ENCODE measurements at regions not wholly inside any gene's neighbourhood (a gene's known extent, or its start where the extent isn't known, plus 50 kb on each side); places are given as distances from the start of the nearest gene placed in this dataset.
"Not testable (repeated sequence)": the region's sequence is repeated elsewhere in the genome, so short reads cannot be mapped to it uniquely, and the experiment has no call there.

DNA sequence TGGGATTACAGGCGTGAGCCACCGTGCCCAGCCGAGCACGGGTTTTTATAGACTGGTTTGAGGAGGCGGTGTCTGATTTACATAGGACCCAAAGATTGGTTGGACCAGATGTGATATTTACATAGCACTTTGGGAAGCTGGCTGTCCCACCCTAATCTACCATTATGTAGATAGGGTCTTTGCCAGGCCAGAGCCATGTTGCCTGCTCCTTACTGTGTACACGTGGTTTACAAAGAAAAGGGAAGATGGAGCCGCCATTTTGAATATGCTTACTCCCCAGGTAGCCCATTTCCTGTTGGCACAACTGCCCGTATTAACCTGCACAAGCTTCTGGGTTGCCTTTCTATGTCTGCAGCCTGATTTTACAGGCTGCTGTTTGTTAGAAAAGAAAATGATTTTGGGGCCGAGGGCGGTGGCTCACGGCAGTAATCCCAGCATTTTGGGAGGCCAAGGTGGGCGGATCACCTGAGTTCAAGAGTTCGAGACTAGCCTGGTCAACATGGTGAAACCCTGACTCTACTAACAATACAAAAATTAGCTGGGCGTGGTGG, 89.9 kb upstream of the EEF2KMT start:
- H3K4me3 ChIP-seq (ENCODE audit: low read length) = no peak overlapping the region
- DNase-seq (ENCODE audit: low read depth) = no peak
- no peak for TF ChIP-seq CTCF (IDR thresholded peaks at IDR 0.05; ENCODE audit: insufficient read depth, low read depth, low read length, missing control alignments)

- no peak for DNase-seq (ENCODE audit: low read depth)
- no peak for TF ChIP-seq CTCF (IDR thresholded peaks at IDR 0.05; ENCODE audit: insufficient read depth, low read depth, low read length, missing control alignments)
- H3K4me3 ChIP-seq (ENCODE audit: low read length) = no peak overlapping the region
Measured at GRCh38 chr16:5186381-5186903, 88.8 kb upstream of the EEF2KMT start.

DNA sequence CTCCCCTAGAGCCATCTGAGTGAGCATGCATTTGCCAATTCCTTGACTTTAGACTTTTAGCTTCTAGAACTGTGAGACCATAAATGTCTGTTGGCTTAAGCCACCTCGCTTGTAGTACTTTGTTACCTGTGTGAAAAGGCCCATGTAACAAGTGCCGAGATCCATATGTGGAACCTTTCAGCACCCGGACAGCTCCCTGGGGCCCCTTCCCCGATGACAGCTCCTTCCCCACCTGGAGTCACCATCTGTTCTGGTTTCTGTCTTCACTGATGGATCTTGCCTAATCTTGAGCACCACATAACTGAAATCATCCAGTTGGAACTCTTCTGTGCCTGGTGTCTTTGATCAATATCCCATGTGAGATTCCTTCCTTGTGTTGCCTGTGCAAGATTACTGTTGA, 78.9 kb upstream of the EEF2KMT start:
- no peak for TF ChIP-seq CTCF (IDR thresholded peaks at IDR 0.05; ENCODE audit: insufficient read depth, low read depth, low read length, missing control alignments)
- DNase-seq (ENCODE audit: low read depth) = no peak
- H3K4me3 ChIP-seq (ENCODE audit: low read length) = no peak overlapping the region

DNA sequence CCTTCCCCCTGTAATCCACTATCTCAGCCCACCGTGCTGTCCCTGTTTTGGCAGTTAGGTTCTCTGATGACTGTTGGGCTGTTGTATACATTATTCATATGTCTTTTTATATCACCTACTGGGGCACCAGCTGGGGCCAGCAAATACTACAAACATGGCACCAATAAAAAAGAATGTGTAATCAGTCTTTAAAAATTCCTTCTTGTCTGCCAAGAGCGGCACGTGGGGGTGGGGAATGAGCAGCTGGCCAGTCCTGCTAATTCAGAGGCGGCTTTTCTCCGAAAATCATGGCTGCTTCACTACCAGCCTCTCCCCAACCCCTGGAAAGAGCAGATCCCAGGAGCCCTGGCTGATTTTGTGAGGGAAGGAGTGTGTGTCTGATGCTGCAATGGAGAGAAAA, 77.7 kb upstream of the EEF2KMT start:
- DNase-seq (ENCODE audit: low read depth) = no peak
- TF ChIP-seq CTCF (IDR thresholded peaks at IDR 0.05; ENCODE audit: insufficient read depth, low read depth, low read length, missing control alignments) = no peak
- no peak overlapping the region for H3K4me3 ChIP-seq (ENCODE audit: low read length)

- no peak for TF ChIP-seq CTCF (IDR thresholded peaks at IDR 0.05; ENCODE audit: insufficient read depth, low read depth, low read length, missing control alignments)
- no peak for DNase-seq (ENCODE audit: low read depth)
- no peak overlapping the region for H3K4me3 ChIP-seq (ENCODE audit: low read length)
Measured at GRCh38 chr16:5166486-5166885, 68.9 kb upstream of the EEF2KMT start.

DNA sequence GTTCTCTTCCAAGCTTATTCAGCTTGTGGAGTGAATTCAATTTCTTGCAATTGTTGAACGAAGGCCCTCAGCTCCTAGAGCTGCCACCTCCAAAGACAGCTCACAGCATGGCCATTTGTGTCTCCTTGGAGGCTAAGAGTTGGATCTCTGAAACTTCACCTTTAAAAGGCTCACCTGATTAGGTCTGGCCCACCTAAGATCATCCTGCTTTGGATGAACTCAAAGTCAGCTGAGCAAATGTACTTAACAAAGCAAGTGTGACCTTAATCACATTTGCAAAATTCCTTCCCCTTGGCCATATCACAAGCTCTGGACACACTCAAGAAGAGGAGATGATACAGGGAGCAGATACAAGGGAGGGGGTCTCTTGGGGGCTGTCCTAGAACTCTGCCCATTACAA, 67.8 kb upstream of the EEF2KMT start:
- not testable (repeated sequence) for DNase-seq (ENCODE audit: low read depth); H3K4me3 ChIP-seq (ENCODE audit: low read length)

DNA sequence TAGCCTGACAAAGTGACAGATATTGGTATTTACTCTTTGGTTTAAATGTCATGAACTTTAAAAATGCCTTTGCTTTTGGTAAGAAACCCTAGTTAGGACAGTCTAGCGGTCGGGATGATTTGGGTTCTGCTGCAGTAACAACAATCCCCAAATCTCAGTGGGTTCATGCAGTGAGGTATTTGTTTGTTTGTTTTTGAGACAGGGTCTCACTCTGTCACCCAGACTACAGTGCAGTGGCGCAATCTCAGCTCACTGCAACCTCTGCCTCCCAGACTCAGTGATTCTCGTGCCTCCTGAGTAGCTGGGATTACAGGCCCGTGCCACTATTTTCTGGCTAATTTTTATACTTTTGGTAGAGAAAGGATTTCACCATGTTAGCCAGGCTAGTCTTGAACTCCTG, 65.2 kb upstream of the EEF2KMT start:
- not testable (repeated sequence) for H3K4me3 ChIP-seq (ENCODE audit: low read length); DNase-seq (ENCODE audit: low read depth)

DNA sequence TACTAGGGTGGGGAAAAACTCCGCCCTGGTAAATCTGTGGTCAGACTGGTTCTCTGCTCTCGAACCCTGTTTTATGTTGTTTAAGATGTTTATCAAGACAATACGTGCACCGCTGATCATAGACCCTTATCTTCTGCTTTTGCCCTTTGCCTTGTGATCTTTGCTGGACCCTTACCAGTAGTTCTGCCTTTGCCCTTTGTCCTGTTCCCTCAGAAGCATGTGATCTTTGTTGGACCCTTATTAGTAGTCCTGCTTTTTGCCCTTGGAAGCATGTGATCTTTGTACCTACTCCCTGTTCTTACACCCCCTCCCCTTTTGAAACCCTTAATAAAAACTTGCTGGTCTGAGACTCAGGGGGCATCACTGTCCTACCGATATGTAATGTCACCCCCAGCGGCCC, 64.3 kb upstream of the EEF2KMT start:
- not testable (repeated sequence) for H3K4me3 ChIP-seq (ENCODE audit: low read length); DNase-seq (ENCODE audit: low read depth)

- H3K4me3 ChIP-seq (ENCODE audit: low read length); DNase-seq (ENCODE audit: low read depth): not testable (repeated sequence)
Measured at GRCh38 chr16:5160010-5160409, 62.4 kb upstream of the EEF2KMT start.

- H3K4me3 ChIP-seq (ENCODE audit: low read length); DNase-seq (ENCODE audit: low read depth): not testable (repeated sequence)
Measured at GRCh38 chr16:5159537-5159936, 61.9 kb upstream of the EEF2KMT start.

All from epithelial cell of esophagus (primary cell).